Thoracic aorta (tissue), 2 donors: ENCODE measurements at regions not wholly inside any gene's neighbourhood (a gene's known extent, or its start where the extent isn't known, plus 50 kb on each side); places are given as distances from the start of the nearest gene placed in this dataset.

ENCODE experiments used
- ATAC-seq: fragments of 150-250 bp; one replicate; pipeline ENCODE4 v1.8.0; 2017; ENCODE audit warnings: low read depth; ENCODE audit not compliant: insufficient number of reproducible peaks, low FRiP score
- DNase-seq: peaks from one replicate; pipeline ENCODE4 v3.0.0-alpha.2; 2020; ENCODE audit warnings: low spot score
- H3K27ac ChIP-seq, 2 donors: fragments of 200-600 bp; sonication (generic); 1 replicate in 1 of 2; 2 replicates in 1 of 2; pipeline ENCODE4 v1.5.1; 2016; ENCODE audit warnings: mild to moderate bottlenecking in 2 of 2, moderate library complexity in 2 of 2
- H3K27me3 ChIP-seq: fragments of 200-600 bp; sonication (generic); replicated peaks from 2 replicates; pipeline ENCODE4 v1.6.0; 2016; ENCODE audit warnings: mild to moderate bottlenecking; ENCODE audit not compliant: insufficient read depth
- H3K36me3 ChIP-seq: fragments of 200-600 bp; sonication (generic); one replicate; pipeline ENCODE4 v1.5.1; 2016
- H3K4me1 ChIP-seq, 2 donors: fragments of 200-600 bp; sonication (generic); 1 replicate in 1 of 2; 2 replicates in 1 of 2; pipeline versions ENCODE4 v1.5.1 to v1.6.0; 2016; ENCODE audit warnings: low read depth in 2 of 2, mild to moderate bottlenecking in 1 of 2; ENCODE audit not compliant: control insufficient read depth in 1 of 2
- H3K4me3 ChIP-seq: fragments of 200-600 bp; sonication (generic); 2 replicates; pipeline ENCODE4 v1.5.1; 2016; ENCODE audit warnings: mild to moderate bottlenecking
- H3K9me3 ChIP-seq: fragments of 200-600 bp; sonication (generic); 2 replicates; pipeline ENCODE4 v1.5.1; 2016
- CTCF ChIP-seq: fragments of 200-600 bp; sonication (generic); IDR thresholded peaks from one replicate; pipeline ENCODE4 v1.5.1; 2019; ENCODE audit warnings: antibody characterized with exemption

DNA sequence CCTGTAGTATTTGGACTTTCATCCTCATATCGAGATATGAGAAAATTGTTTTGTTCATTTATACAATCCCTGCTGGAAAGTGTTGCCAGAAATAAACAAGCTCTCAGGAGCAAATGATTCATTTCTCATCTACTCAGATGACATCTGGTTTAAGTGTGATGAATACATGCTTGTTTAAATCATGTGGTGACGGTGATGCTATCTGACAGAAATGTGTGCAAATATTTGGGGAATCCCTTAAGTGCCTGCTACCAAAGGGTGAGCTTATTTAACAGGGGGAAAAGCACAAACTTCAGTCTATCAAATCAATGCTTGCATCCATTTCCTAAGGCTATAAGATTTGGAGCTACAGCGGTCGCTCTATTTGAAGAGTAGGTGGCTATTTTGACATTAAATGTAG lies 368.3 kb upstream of the SASH1 start:
- ATAC-seq = no peak
- no peaks in the 10 kb centered on the region for H3K36me3 ChIP-seq
- H3K4me1 ChIP-seq = no peaks in the 10 kb centered on the region
- no peak for TF ChIP-seq CTCF
- H3K27ac ChIP-seq = no peak overlapping the region
- H3K4me3 ChIP-seq = no peak overlapping the region
- no peak for DNase-seq
- H3K27me3 ChIP-seq = no peaks in the 10 kb centered on the region
- H3K9me3 ChIP-seq = no peaks in the 10 kb centered on the region

DNA sequence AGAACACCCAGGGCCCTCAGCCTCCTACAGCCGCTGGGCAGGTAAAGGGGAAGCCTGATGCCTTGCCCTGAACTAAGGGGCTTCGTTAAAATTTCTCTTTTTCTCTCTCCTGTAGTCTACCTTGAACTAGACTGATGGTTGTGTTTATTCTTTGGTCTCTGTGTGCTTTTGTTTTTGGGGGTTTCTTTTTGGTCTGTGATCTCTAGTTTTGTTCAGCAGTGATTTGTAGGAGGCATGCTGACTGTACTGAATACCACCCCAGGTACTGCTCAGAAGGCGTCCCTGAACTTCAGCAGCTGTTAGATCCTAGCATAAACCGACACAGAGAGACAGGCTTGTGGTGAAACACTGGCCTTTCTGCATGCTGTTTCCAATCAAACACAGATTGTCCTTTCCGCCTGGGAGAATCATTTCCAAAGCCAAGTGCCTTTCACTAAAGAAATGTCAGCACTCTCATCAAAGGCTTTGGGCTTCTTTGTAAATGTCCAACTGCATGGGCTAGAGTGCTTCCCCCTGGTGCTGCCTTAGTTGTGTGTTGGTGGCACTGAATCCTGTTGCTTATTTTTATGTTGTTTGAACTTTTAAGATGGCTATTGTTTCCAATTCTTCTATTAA lies 364.7 kb upstream of the SASH1 start:
- H3K27ac ChIP-seq = no peak overlapping the region
- no peak for ATAC-seq
- no peaks in the 10 kb centered on the region for H3K27me3 ChIP-seq
- no peak overlapping the region for H3K4me3 ChIP-seq
- H3K4me1 ChIP-seq = no peaks in the 10 kb centered on the region
- DNase-seq = no peak
- H3K9me3 ChIP-seq = no peaks in the 10 kb centered on the region
- no peaks in the 10 kb centered on the region for H3K36me3 ChIP-seq
- TF ChIP-seq CTCF = no peak

- Histone ChIP-seq H3K4me1 (no peaks in the 10 kb centered on the region), H3K27me3 (no peaks in the 10 kb centered on the region), H3K9me3 (no peaks in the 10 kb centered on the region), H3K4me3 (no peak overlapping the region), H3K36me3 (no peaks in the 10 kb centered on the region), H3K27ac (no peak overlapping the region)
- ATAC-seq (no peak), DNase-seq (no peak)
- no peak for TF ChIP-seq CTCF
Observed at GRCh38 chr6:147979966-147980365, 362.7 kb upstream of the SASH1 start.

DNA sequence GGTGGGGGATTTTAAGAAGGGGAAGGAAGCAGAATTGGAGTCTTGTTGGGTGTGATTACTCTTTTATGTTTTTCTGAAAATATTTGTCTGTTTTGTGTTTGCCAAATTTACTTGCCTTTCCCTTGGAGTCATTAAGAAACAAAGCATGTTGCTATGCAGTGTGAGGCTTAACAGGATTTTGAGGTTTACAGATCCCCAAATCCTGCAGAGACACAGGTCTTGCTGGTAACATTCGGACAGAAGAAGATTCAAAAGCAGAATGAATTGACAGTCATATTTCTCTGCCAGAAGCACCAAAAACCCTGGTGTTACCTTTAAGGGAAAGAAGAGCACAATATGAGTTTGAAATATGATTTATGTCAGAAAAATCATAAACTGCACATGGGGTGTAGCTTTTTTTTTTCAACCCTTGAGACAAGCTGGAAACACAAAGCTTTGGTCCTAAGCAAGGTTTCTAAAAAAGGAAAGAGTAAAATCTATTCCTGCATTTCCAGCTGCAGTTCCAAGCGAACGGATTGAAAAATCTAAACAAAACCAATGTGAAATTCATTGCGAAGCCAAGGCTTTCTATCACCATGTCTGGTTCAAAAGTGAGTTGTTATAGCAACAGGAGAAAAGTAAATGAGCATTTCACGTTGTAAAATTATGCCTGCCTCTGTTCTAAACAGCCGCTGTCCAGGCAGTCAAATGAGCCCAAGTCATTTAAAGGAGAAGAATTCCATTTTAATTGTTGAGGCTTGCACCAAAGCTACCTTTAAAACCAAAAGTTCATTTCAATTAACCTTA lies 358.9 kb upstream of the SASH1 start:
- Histone ChIP-seq H3K36me3 (no peaks in the 10 kb centered on the region), H3K4me1 (no peaks in the 10 kb centered on the region), H3K27ac (no peak overlapping the region), H3K4me3 (peak overlapping the region; percentile 28), H3K9me3 (no peaks in the 10 kb centered on the region), H3K27me3 (no peaks in the 10 kb centered on the region)
- DNase-seq = no peak
- TF ChIP-seq CTCF = no peak
- no peak for ATAC-seq

DNA sequence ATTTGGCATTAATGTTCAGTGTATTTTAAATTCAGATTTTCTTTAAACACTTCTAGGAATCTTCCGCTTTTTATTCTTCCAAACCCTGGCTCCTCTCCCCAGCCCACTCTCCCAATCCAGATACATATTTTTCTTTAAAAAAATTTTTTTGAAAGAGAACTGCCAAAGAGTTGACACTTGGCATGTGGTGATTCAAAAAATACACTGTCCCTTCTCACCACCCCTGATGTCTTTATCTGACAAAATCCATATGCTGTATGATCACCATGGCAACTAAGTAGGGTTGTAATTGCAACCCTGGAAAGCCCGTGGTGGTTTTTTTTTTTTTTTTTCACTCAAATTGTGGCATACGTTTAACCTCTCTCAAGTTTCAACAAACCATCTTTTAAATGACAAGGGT lies 355.8 kb upstream of the SASH1 start:
- no peak for ATAC-seq

More for the DNA sequence above, 355.8 kb upstream of the SASH1 start:
- H3K27me3 ChIP-seq = no peaks in the 10 kb centered on the region
- no peaks in the 10 kb centered on the region for H3K36me3 ChIP-seq
- no peaks in the 10 kb centered on the region for H3K4me1 ChIP-seq
- no peak overlapping the region for H3K27ac ChIP-seq
- H3K9me3 ChIP-seq = no peaks in the 10 kb centered on the region
- no peak for DNase-seq
- no peak overlapping the region for H3K4me3 ChIP-seq
- TF ChIP-seq CTCF = no peak
